H54 (cell line): ENCODE measurements at regions not wholly inside any gene's neighbourhood (a gene's known extent, or its start where the extent isn't known, plus 50 kb on each side); places are given as distances from the start of the nearest gene placed in this dataset.

Experiments
- DNase-seq: peaks from one replicate; pipeline ENCODE4 v3.0.0; 2011; ENCODE audit warnings: low spot score, mixed read lengths; ENCODE audit not compliant: insufficient read length
- FAIRE-seq: peaks from 3 replicates; lab custom pipeline; 2011; peaks lifted over from hg19 to GRCh38; lab: Jason Lieb, UNC
- POLR2A ChIP-seq: IDR thresholded peaks from 2 replicates; pipeline ENCODE4 v1.6.1; 2011; ENCODE audit warnings: low read depth, mild to moderate bottlenecking, low read length

DNA sequence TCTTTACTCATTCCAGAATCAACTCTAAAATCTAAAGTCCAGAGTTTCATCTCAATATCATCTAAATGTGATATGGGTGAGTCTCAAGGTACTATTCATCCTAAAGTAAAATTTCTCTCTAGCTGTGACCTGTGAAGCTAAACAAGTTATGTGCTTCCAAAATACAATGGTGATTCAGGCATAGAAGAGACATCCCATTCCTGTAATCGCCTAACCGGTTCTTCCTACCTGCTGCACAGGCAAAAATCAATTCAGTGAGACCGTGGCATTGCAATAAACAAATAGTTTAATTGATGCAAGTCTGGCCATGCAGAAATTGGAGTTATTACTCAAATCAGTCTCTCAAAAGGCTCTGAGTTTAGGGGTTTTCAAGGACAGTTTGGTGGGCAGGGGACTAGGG is 232.8 kb downstream of the UBE3D start:
- no peak for FAIRE-seq
- DNase-seq: no peak
- no peak for TF ChIP-seq POLR2A

GRCh38 chr6:82833481-82833880 is 232.2 kb downstream of the UBE3D start:
- FAIRE-seq (no peak), DNase-seq (no peak)
- no peak for TF ChIP-seq POLR2A

DNA sequence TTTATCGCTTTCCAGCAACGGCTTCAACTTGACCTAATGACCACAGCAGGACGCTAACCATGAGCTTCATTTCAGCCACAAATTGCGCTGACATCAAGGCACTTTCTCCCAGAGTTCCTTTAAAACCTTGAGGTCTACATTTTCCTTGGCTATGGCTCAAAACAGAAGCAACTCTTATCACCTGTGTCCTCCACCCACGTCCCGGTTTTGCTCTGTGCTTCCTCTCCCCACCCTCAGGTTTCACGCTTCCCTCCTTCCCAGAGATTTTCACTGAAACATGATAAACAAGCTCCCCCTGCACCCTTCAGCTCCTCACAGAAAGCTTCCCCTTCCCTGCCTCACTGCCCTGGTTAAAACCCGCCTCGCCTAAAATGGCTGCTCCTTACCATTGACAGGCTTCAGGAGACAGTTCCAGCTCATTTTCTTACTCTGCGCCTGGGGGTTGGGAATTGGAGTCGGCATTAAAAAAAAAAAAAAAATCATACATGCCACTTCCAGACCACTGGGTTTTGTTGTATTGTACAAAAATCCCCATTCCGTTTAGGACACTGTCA is 229.5 kb downstream of the UBE3D start:
- TF ChIP-seq POLR2A: no peak
- DNase-seq (no peak), FAIRE-seq (no peak)

DNA sequence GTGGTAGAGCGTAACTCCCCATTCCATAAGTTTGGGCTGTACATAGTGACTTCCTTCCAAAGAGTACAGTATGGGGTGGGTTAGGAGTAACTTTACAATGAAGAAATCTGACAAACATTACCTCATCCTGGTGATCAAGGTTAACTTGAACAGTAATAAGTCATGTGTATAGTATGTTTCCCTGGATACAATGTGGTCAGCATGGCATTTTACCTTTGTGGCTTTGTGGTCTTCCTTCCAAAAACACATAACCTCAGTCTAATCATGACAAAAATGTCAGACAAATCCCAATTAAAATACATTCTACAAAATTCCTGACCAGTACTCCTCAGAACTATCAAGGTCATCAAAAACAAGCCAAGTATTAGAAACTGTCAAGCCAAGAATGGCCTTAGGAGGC is 225.1 kb downstream of the UBE3D start:
- no peak for TF ChIP-seq POLR2A
- DNase-seq: no peak
- peak; percentile 58 for FAIRE-seq

- FAIRE-seq (no peak), DNase-seq (no peak)
- no peak for TF ChIP-seq POLR2A
These were observed 224.3 kb downstream of the UBE3D start for GRCh38 chr6:82841309-82841708.
